Lung (tissue), 11 donors: ENCODE measurements at regions not wholly inside any gene's neighbourhood (a gene's known extent, or its start where the extent isn't known, plus 50 kb on each side); places are given as distances from the start of the nearest gene placed in this dataset.

Source experiments
- ATAC-seq: fragments of 200-7000 bp; cut with Tn5 transposase; one replicate; pipeline ENCODE4 v1.9.1; 2020; ENCODE audit warnings: moderate number of reproducible peaks; ENCODE audit not compliant: insufficient read depth, low FRiP score
- DNase-seq, 3 donors: peaks; one replicate each; pipeline ENCODE4 v3.0.0-alpha.2; 2013 to 2017
- H3K27ac ChIP-seq, 2 donors: one replicate each; pipeline ENCODE4 v1.5.1; 2013; ENCODE audit warnings: mild to moderate bottlenecking in 2 of 2, moderate library complexity in 2 of 2, control low read depth in 1 of 2, inconsistent platforms in 1 of 2, low read depth in 1 of 2, low read length in 1 of 2
- H3K27me3 ChIP-seq, 3 donors: one replicate each; pipeline ENCODE4 v1.5.1; 2013; ENCODE audit warnings: low read length in 2 of 3; ENCODE audit not compliant: control insufficient read depth in 3 of 3, insufficient read depth in 3 of 3
- H3K36me3 ChIP-seq, 4 donors: one replicate each; pipeline ENCODE4 v1.5.1; 2013; ENCODE audit warnings: low read length in 4 of 4, mild to moderate bottlenecking in 1 of 4, moderate library complexity in 1 of 4; ENCODE audit not compliant: control insufficient read depth in 4 of 4, insufficient read depth in 4 of 4
- H3K4me1 ChIP-seq, 5 donors: one replicate each; pipeline ENCODE4 v1.5.1; 2013; ENCODE audit warnings: low read length in 5 of 5, mild to moderate bottlenecking in 2 of 5, moderate library complexity in 1 of 5; ENCODE audit not compliant: control insufficient read depth in 5 of 5, insufficient read depth in 5 of 5
- H3K4me3 ChIP-seq: one replicate; pipeline ENCODE4 v1.5.1; 2013; ENCODE audit warnings: mild to moderate bottlenecking, control low read depth, moderate library complexity
- H3K9ac ChIP-seq, 2 donors: one replicate each; pipeline ENCODE4 v1.5.1; 2013; ENCODE audit warnings: low read length in 2 of 2, control low read depth in 1 of 2; ENCODE audit not compliant: insufficient read depth in 1 of 2
- H3K9me3 ChIP-seq, 4 donors: one replicate each; pipeline ENCODE4 v1.5.1; 2013; ENCODE audit warnings: low read length in 3 of 4, mild to moderate bottlenecking in 1 of 4, moderate library complexity in 1 of 4; ENCODE audit not compliant: control insufficient read depth in 4 of 4, insufficient read depth in 3 of 4
- CTCF ChIP-seq: IDR thresholded peaks from 2 replicates; pipeline ENCODE4 v1.5.1; 2012; ENCODE audit warnings: mild to moderate bottlenecking; ENCODE audit errors: control extremely low read depth, extremely low read depth
- WGBS, 2 donors: extraction: QIAGEN DNeasy Blood & Tissue Kit; methylation state at CpG; one replicate each; pipeline ENCODE4 v1.1.7; 2013; 5-methylcytosine and 5-hydroxymethylcytosine counted together
- donor health status: control.
- donor health status: control.
- donor health status: Bipolar disorder and iron deficiency.
- donor health status: healthy.
- donor health status: DM: yes; HTN: yes; CAD: no.

- TF ChIP-seq CTCF = no peak
- Histone ChIP-seq H3K27ac (no peak overlapping the region), H3K4me1 (no peaks in the 10 kb centered on the region), H3K27me3 (no peaks in the 10 kb centered on the region), H3K4me3 (no peak overlapping the region), H3K9me3 (no peaks in the 10 kb centered on the region), H3K9ac (no peak overlapping the region), H3K36me3 (no peaks in the 10 kb centered on the region)
- ATAC-seq (no peak), DNase-seq (no peak)
- WGBS, 2 donors = 71 to 86% methylated on average over 5 of the region's 5 CpGs
Observed at GRCh38 chr3:148092624-148093347, 604.9 kb upstream of the AGTR1 start.

- ATAC-seq = no peak
- Histone ChIP-seq H3K9ac (no peak overlapping the region), H3K27me3 (no peaks in the 10 kb centered on the region), H3K4me3 (no peak overlapping the region), H3K36me3 (no peaks in the 10 kb centered on the region), H3K27ac (no peak overlapping the region), H3K4me1 (no peaks in the 10 kb centered on the region), H3K9me3 (no peaks in the 10 kb centered on the region)
- WGBS, 2 donors = 57 to 71% methylated on average over 1 of the region's 1 CpG
- DNase-seq = no peak
- no peak for TF ChIP-seq CTCF
Observed at GRCh38 chr3:148093753-148094152, 604.0 kb upstream of the AGTR1 start.

GRCh38 chr3:148095962-148096361 lies 601.7 kb upstream of the AGTR1 start:
- Histone ChIP-seq H3K4me3 (no peak overlapping the region), H3K4me1 (peaks cover 0 to 2% (median 0%) of the 10 kb centered on the region in 5 donors), H3K36me3 (no peaks in the 10 kb centered on the region), H3K27ac (no peak overlapping the region), H3K9me3 (no peaks in the 10 kb centered on the region), H3K9ac (no peak overlapping the region), H3K27me3 (no peaks in the 10 kb centered on the region)
- ATAC-seq = no peak
- no peak for DNase-seq
- 73 to 75% methylated on average over 5 of the region's 5 CpGs for WGBS, 2 donors
- TF ChIP-seq CTCF = no peak

GRCh38 chr3:148100476-148100875 lies 597.2 kb upstream of the AGTR1 start:
- Histone ChIP-seq H3K27me3 (no peaks in the 10 kb centered on the region), H3K9ac (no peak overlapping the region), H3K27ac (no peak overlapping the region), H3K4me1 (peaks cover 0 to 2% (median 0%) of the 10 kb centered on the region in 5 donors), H3K36me3 (no peaks in the 10 kb centered on the region), H3K4me3 (no peak overlapping the region), H3K9me3 (no peaks in the 10 kb centered on the region)
- TF ChIP-seq CTCF = no peak
- DNase-seq = no peak
- ATAC-seq = no peak
